Kidney glomerular epithelial cell (primary cell): ENCODE measurements at regions not wholly inside any gene's neighbourhood (a gene's known extent, or its start where the extent isn't known, plus 50 kb on each side); places are given as distances from the start of the nearest gene placed in this dataset.
"Not testable (repeated sequence)": the region's sequence is repeated elsewhere in the genome, so short reads cannot be mapped to it uniquely, and the experiment has no call there.

Experiments
- DNase-seq: peaks from one replicate; lab custom pipeline; 2025; lab: John Stamatoyannopoulos, UW

- DNase-seq, result no peak
Observed at GRCh38 chr10:30763918-30764317, 134.4 kb upstream of the LYZL2 start.

- DNase-seq, result no peak
Observed at GRCh38 chr10:30762620-30763019, 133.1 kb upstream of the LYZL2 start.

- DNase-seq, result no peak
Observed at GRCh38 chr10:30759423-30759822, 129.9 kb upstream of the LYZL2 start.

- DNase-seq, result no peak
Observed at GRCh38 chr10:30758338-30758737, 128.8 kb upstream of the LYZL2 start.

GRCh38 chr10:30756896-30757295 lies 127.3 kb upstream of the LYZL2 start:
- DNase-seq, result no peak

GRCh38 chr10:30756151-30756550 lies 126.6 kb upstream of the LYZL2 start:
- no peak for DNase-seq

GRCh38 chr10:30755441-30755953 lies 125.9 kb upstream of the LYZL2 start:
- no peak for DNase-seq

- DNase-seq, result no peak
Observed at GRCh38 chr10:30752481-30752881, 122.9 kb upstream of the LYZL2 start.

- no peak for DNase-seq
Observed at GRCh38 chr10:30751678-30752331, 122.3 kb upstream of the LYZL2 start.

- DNase-seq, result no peak
Observed at GRCh38 chr10:30750971-30751677, 121.6 kb upstream of the LYZL2 start.

GRCh38 chr10:30749385-30749784 lies 119.8 kb upstream of the LYZL2 start:
- no peak for DNase-seq

GRCh38 chr10:30748152-30748973 lies 118.8 kb upstream of the LYZL2 start:
- no peak for DNase-seq

GRCh38 chr10:30747633-30748032 lies 118.1 kb upstream of the LYZL2 start:
- no peak for DNase-seq

GRCh38 chr10:30745953-30746352 lies 116.4 kb upstream of the LYZL2 start:
- no peak for DNase-seq

GRCh38 chr10:30744106-30744505 lies 114.6 kb upstream of the LYZL2 start:
- no peak for DNase-seq

GRCh38 chr10:30743586-30743985 lies 114.0 kb upstream of the LYZL2 start:
- no peak for DNase-seq

GRCh38 chr10:30742471-30742870 lies 112.9 kb upstream of the LYZL2 start:
- DNase-seq, result no peak

GRCh38 chr10:30740774-30741173 lies 111.2 kb upstream of the LYZL2 start:
- not testable (repeated sequence) for DNase-seq

- DNase-seq, result no peak
Observed at GRCh38 chr10:30738416-30738815, 108.9 kb upstream of the LYZL2 start.

GRCh38 chr10:30737931-30738391 lies 108.4 kb upstream of the LYZL2 start:
- DNase-seq, result no peak

GRCh38 chr10:30736685-30737232 lies 107.2 kb upstream of the LYZL2 start:
- DNase-seq, result peak; percentile 83

- DNase-seq, result no peak
Observed at GRCh38 chr10:30734901-30735300, 105.3 kb upstream of the LYZL2 start.
